Right lobe of liver (tissue), 6 donors: ENCODE measurements at regions not wholly inside any gene's neighbourhood (a gene's known extent, or its start where the extent isn't known, plus 50 kb on each side); places are given as distances from the start of the nearest gene placed in this dataset.
A peak's percentile ranks its signal among the peaks of the same experiment; 100 is the strongest.

ENCODE experiments used
- ATAC-seq, 4 donors: fragments of 200-7000 bp; cut with Tn5 transposase; one replicate each; pipeline ENCODE4 v1.9.1; 2020; ENCODE audit warnings: mild to moderate bottlenecking in 4 of 4, moderate library complexity in 4 of 4
- DNase-seq, 3 donors: peaks; one replicate each; pipeline ENCODE4 v3.0.0-alpha.2; 2020
- H3K27ac ChIP-seq, 3 donors: fragments of 200-600 bp; one replicate each; pipeline ENCODE4 v1.8.0; 2022
- H3K27me3 ChIP-seq, 2 donors: fragments of 200-600 bp; one replicate each; pipeline ENCODE4 v1.8.0; 2022
- H3K36me3 ChIP-seq, 4 donors: fragments of 200-600 bp; sonication (generic) in 1 of 4; one replicate each; pipeline versions ENCODE4 v1.5.1 to v1.8.0; 2017 to 2022; ENCODE audit warnings: control low read depth in 1 of 4
- H3K4me1 ChIP-seq, 4 donors: fragments of 200-600 bp; sonication (generic) in 1 of 4; one replicate each; pipeline versions ENCODE4 v1.5.1 to v1.8.0; 2017 to 2022; ENCODE audit warnings: control low read depth in 1 of 4
- H3K4me3 ChIP-seq, 3 donors: fragments of 200-600 bp; one replicate each; pipeline ENCODE4 v1.8.0; 2022
- H3K9me3 ChIP-seq, 4 donors: fragments of 200-600 bp; sonication (generic) in 1 of 4; one replicate each; pipeline versions ENCODE4 v1.5.1 to v1.8.0; 2017 to 2022; ENCODE audit warnings: control low read depth in 1 of 4
- CTCF ChIP-seq, 4 donors: fragments of 200-600 bp in 3 of 4; fragments of 450-650 bp in 1 of 4; IDR thresholded peaks; one replicate each; pipeline versions ENCODE4 v1.5.1 to v1.8.0; 2016 to 2022; ENCODE audit warnings: antibody characterized with exemption in 4 of 4, mild to moderate bottlenecking in 2 of 4
- POLR2A ChIP-seq: fragments of 450-650 bp; IDR thresholded peaks from one replicate; pipeline ENCODE4 v1.6.1; 2017; ENCODE audit warnings: antibody characterized with exemption, mild to moderate bottlenecking
- WGBS: methylation state at CpG from one replicate; pipeline ENCODE4 v1.1.6; 2018; ENCODE audit warnings: low coverage, low lambda C conversion rate; ENCODE audit not compliant: insufficient coverage; ENCODE audit errors: missing lambda C conversion rate; 5-methylcytosine and 5-hydroxymethylcytosine counted together
- intact Hi-C, 2 donors: fragments of 100-400 bp; cut with DNase I; formaldehyde crosslinking; loops; one replicate each; pipeline versions ENCODE4 v1.11.2 to v1.14.1; 2022
- donor health status: DM: no; HTN: yes; CAD: no.
- donor health status: DM: no; HTN: no; CAD: no.
- donor health status: DM: no; HTN: no; CAD: no.
- donor health status: DM: no; HTN: yes; CAD: no.
- donor health status: DM: no; HTN: yes; CAD: no.

DNA sequence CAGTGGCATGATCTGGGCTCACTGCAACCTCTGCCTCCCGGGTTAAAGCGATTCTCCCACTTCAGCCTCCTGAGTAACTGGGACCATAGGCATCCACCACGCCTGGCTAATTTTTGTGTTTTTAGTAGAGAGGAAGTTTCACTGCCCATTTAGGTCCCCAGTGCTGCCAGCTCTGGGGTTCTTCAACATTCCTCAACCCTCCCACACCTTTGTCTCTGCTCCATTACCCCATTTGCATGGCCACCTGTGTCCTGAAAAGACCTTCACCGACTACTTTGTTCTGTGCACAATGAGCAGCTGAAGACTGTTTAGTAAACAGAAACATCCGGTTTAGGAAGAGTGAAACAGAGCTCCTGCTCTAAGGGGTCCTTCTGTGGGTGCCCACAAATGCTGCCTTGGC is 92.0 kb downstream of the FAM43A start:
- no peak for TF ChIP-seq POLR2A
- no peak for TF ChIP-seq CTCF (IDR thresholded peaks at IDR 0.05)

DNA sequence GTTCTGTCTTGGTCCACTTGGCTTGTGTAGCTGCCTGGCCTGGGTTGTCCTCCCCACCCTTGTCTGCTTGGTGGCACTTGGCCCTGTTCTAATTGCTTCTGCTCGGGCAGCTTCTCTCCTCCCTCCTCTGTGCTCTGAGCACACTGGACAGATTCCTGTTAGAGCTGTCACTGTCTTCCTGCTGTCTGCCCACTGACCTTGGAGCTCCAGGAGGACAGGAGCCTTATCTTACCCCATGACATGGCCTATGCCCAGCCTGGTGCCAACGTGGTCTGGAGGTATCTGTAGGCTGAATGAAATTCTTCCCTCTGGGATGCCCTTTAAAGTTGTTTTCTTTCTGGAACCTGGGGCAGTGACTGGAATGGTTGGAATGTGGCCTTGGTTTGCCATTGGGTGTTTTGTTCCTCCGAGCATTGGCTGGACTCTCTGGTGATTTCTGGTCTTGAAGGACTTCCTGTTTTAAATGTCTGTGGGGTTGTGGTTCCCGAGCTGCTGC is 94.1 kb downstream of the FAM43A start:
- DNase-seq (no peak), ATAC-seq (no peak)
- Histone ChIP-seq H3K4me3 (no peak overlapping the region), H3K4me1 (no peaks in the 10 kb centered on the region), H3K27me3 (no peaks in the 10 kb centered on the region), H3K27ac (no peak overlapping the region), H3K9me3 (no peaks in the 10 kb centered on the region), H3K36me3 (no peaks in the 10 kb centered on the region)
- no peak for TF ChIP-seq POLR2A
- TF ChIP-seq CTCF (IDR thresholded peaks at IDR 0.05) = no peak
- WGBS = 73% methylated on average over 3 of the region's 4 CpGs
- intact Hi-C loops = no loop called here

More for the DNA sequence above, 92.0 kb downstream of the FAM43A start:
- H3K36me3 ChIP-seq = no peaks in the 10 kb centered on the region
- no peaks in the 10 kb centered on the region for H3K27me3 ChIP-seq
- no peaks in the 10 kb centered on the region for H3K4me1 ChIP-seq
- intact Hi-C loops = no loop called here
- DNase-seq (peak in 1 of 3 donors; percentile 10), ATAC-seq (no peak)
- no peak overlapping the region for H3K4me3 ChIP-seq
- WGBS = 73% methylated on average over 5 of the region's 5 CpGs
- H3K9me3 ChIP-seq = no peaks in the 10 kb centered on the region
- H3K27ac ChIP-seq = no peak overlapping the region

- ATAC-seq = no peak
- H3K9me3 ChIP-seq = no peaks in the 10 kb centered on the region
Observed at GRCh38 chr3:194780706-194781105, 95.0 kb downstream of the FAM43A start.

GRCh38 chr3:194781617-194782016 is 95.9 kb downstream of the FAM43A start:
- H3K9me3 ChIP-seq = no peaks in the 10 kb centered on the region
- H3K27me3 ChIP-seq = no peaks in the 10 kb centered on the region
- H3K27ac ChIP-seq = no peak overlapping the region
- H3K36me3 ChIP-seq = no peaks in the 10 kb centered on the region
- DNase-seq (no peak), ATAC-seq (no peak)
- H3K4me3 ChIP-seq = no peak overlapping the region
- H3K4me1 ChIP-seq = no peaks in the 10 kb centered on the region
- intact Hi-C loops = no loop called here
- TF ChIP-seq CTCF (IDR thresholded peaks at IDR 0.05) = no peak
- TF ChIP-seq POLR2A = no peak
- 79% methylated on average over 2 of the region's 2 CpGs for WGBS

More at GRCh38 chr3:194780706-194781105, 95.0 kb downstream of the FAM43A start:
- TF ChIP-seq POLR2A = no peak
- TF ChIP-seq CTCF (IDR thresholded peaks at IDR 0.05) = no peak
- intact Hi-C loops = no loop called here
- Histone ChIP-seq H3K36me3 (no peaks in the 10 kb centered on the region), H3K4me3 (no peak overlapping the region), H3K27me3 (no peaks in the 10 kb centered on the region), H3K27ac (no peak overlapping the region), H3K4me1 (no peaks in the 10 kb centered on the region)
- WGBS = 87% methylated on average over 3 of the region's 5 CpGs
- no peak for DNase-seq
